Prostate gland (tissue), 2 donors: ENCODE measurements at regions not wholly inside any gene's neighbourhood (a gene's known extent, or its start where the extent isn't known, plus 50 kb on each side); places are given as distances from the start of the nearest gene placed in this dataset.
"Not testable (repeated sequence)": the region's sequence is repeated elsewhere in the genome, so short reads cannot be mapped to it uniquely, and the experiment has no call there.

Experiments
- DNase-seq: peaks from one replicate; pipeline ENCODE4 v3.0.0-alpha.2; 2019; ENCODE audit warnings: low spot score
- H3K27ac ChIP-seq, 2 donors: fragments of 200-600 bp; sonication (generic); 2 replicates each; pipeline ENCODE4 v1.5.1; 2017 to 2019
- H3K27me3 ChIP-seq: fragments of 200-600 bp; sonication (generic); replicated peaks from 2 replicates; pipeline ENCODE4 v1.5.1; 2019; ENCODE audit not compliant: insufficient read depth
- H3K36me3 ChIP-seq, 2 donors: fragments of 200-600 bp; sonication (generic); 1 replicate in 1 of 2; 2 replicates in 1 of 2; pipeline versions ENCODE4 v1.5.1 to v1.8.1; 2017 to 2019
- H3K4me1 ChIP-seq: fragments of 200-600 bp; sonication (generic); replicated peaks from 2 replicates; pipeline ENCODE4 v1.5.1; 2019
- H3K4me3 ChIP-seq, 2 donors: fragments of 200-600 bp; sonication (generic); 2 replicates each; pipeline ENCODE4 v1.5.1; 2017 to 2019
- H3K9me3 ChIP-seq: fragments of 200-600 bp; sonication (generic); 2 replicates; pipeline ENCODE4 v1.5.1; 2017
- WGBS: methylation state at CpG from one replicate; pipeline ENCODE4 v1.1.5; 2018; 5-methylcytosine and 5-hydroxymethylcytosine counted together
- intact Hi-C: fragments of 100-400 bp; cut with DNase I; formaldehyde crosslinking; loops from one replicate; pipeline ENCODE4 v1.14.2; 2022

- H3K9me3 ChIP-seq, H3K27ac ChIP-seq, H3K4me3 ChIP-seq, H3K4me1 ChIP-seq, H3K36me3 ChIP-seq, intact Hi-C loops, H3K27me3 ChIP-seq: not testable (repeated sequence)
- DNase-seq = peak; percentile 50
- 76% methylated on average over 54 of the region's 79 CpGs for WGBS
These were observed 269.9 kb downstream of the OR4F29 start for GRCh38 chr1:181247-182216.

DNA sequence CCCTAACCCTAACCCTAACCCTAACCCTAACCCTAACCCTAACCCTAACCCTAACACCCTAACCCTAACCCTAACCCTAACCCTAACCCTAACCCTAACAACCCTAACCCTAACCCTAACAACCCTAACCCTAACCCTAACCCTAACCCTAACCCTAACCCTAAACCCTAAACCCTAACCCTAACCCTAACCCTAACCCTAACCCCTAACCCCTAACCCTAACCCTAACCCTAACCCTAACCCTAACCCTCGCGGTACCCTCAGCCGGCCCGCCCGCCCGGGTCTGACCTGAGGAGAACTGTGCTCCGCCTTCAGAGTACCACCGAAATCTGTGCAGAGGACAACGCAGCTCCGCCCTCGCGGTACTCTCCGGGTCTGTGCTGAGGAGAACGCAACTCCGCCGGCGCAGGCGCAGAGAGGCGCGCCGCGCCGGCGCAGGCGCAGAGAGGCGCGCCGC is 270.7 kb downstream of the OR4F29 start:
- peak; percentile 4 for DNase-seq
- H3K9me3 ChIP-seq, H3K27me3 ChIP-seq, H3K36me3 ChIP-seq, H3K4me1 ChIP-seq, H3K27ac ChIP-seq, H3K4me3 ChIP-seq, intact Hi-C loops: not testable (repeated sequence)
- WGBS = 89% methylated on average over 23 of the region's 28 CpGs

- WGBS = no CpG with 5 or more reads among the region's 4 CpGs
- H3K27ac ChIP-seq, H3K36me3 ChIP-seq, H3K9me3 ChIP-seq, H3K27me3 ChIP-seq, DNase-seq, H3K4me3 ChIP-seq, H3K4me1 ChIP-seq, intact Hi-C loops: not testable (repeated sequence)
These were observed 312.6 kb downstream of the OR4F29 start for GRCh38 chr1:138842-139241.

DNA sequence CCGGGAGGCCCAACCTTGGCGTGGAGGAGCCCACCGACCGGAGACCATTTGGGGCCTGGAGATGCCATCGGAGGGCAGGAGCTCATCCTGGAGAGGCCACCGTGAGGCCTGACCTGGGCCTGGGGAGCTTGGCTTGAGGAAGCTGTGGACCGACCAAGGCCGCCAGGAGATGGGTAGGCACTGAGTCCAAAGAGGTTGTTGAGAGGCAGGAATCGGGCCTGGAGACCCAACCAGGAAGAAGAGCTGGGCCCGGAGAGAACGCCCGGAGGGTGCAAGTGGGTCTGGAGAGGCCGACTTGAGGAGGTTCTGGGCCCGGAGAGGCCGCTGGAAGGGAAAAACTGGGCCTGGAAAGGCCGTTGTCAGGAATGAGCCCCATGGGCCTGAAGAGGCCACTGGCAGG is 313.8 kb downstream of the OR4F29 start:
- not testable (repeated sequence) for DNase-seq

DNA sequence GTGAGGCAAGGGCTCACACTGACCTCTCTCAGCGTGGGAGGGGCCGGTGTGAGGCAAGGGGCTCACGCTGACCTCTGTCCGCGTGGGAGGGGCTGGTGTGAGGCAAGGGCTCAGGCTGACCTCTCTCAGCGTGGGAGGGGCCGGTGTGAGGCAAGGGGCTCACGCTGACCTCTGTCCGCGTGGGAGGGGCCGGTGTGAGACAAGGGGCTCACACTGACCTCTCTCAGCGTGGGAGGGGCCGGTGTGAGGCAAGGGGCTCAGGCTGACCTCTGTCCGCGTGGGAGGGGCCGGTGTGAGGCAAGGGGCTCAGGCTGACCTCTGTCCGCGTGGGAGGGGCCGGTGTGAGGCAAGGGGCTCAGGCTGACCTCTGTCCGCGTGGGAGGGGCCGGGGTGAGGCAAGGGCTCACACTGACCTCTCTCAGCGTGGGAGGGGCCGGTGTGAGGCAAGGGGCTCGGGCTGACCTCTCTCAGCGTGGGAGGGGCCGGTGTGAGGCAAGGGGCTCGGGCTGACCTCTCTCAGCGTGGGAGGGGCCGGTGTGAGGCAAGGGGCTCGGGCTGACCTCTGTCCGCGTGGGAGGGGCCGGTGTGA is 315.0 kb downstream of the OR4F29 start:
- H3K4me3 ChIP-seq, DNase-seq, intact Hi-C loops, H3K27ac ChIP-seq, H3K9me3 ChIP-seq, H3K27me3 ChIP-seq, H3K36me3 ChIP-seq, H3K4me1 ChIP-seq: not testable (repeated sequence)
- WGBS = 100% methylated on average over 23 of the region's 34 CpGs

More for the DNA sequence above, 313.8 kb downstream of the OR4F29 start:
- H3K9me3 ChIP-seq, H3K27me3 ChIP-seq, H3K4me1 ChIP-seq, intact Hi-C loops, H3K4me3 ChIP-seq, H3K27ac ChIP-seq, H3K36me3 ChIP-seq: not testable (repeated sequence)
- WGBS = no CpG with 5 or more reads among the region's 16 CpGs

GRCh38 chr1:134936-135335 is 316.5 kb downstream of the OR4F29 start:
- H3K4me1 ChIP-seq, H3K27me3 ChIP-seq, H3K4me3 ChIP-seq, H3K36me3 ChIP-seq, intact Hi-C loops, DNase-seq, H3K27ac ChIP-seq, H3K9me3 ChIP-seq: not testable (repeated sequence)
- WGBS = 96% methylated on average over 17 of the region's 21 CpGs

DNA sequence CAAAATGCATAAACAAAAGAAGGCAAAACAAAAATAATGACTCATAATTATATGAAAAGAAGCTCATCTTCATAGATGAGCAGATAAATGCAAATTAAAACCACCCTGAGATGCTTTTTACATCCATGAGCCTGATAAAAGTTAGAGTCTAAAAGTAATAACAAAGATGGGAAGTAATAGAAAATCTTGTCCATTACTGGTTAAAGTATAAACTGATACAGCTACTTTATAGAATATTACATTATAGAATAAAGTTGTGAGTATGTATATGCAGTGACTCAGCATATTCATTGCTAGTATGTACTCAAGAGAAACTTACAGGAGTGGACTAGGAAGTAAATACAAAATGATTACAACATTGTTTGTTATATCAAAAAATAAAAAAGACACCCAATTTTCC is 333.0 kb downstream of the OR4F29 start:
- intact Hi-C loops, H3K4me3 ChIP-seq, H3K4me1 ChIP-seq, H3K36me3 ChIP-seq, DNase-seq, H3K27ac ChIP-seq, H3K9me3 ChIP-seq, H3K27me3 ChIP-seq: not testable (repeated sequence)

DNA sequence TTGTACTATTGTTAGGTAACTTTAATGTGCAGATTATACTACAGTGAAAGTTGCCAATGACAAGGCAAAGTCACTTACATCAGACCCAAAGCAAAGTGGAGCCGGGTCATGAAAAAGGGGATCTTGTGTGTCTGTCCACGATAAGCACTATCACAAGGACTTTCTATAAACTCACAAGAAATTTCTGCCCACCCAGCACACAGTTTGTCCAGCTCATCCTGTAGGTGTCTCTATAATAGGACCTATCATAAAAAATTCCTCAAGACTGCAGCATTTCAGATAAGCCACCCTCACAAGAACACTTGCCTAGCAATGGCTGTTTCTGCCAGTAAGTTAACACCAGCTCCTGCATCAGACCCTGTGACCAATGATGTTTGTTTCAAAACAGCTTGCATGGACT is 335.9 kb downstream of the OR4F29 start:
- 50% methylated on average over 1 of the region's 2 CpGs for WGBS
- DNase-seq, H3K4me1 ChIP-seq, H3K36me3 ChIP-seq, H3K27me3 ChIP-seq, H3K27ac ChIP-seq, H3K4me3 ChIP-seq, intact Hi-C loops, H3K9me3 ChIP-seq: not testable (repeated sequence)

DNA sequence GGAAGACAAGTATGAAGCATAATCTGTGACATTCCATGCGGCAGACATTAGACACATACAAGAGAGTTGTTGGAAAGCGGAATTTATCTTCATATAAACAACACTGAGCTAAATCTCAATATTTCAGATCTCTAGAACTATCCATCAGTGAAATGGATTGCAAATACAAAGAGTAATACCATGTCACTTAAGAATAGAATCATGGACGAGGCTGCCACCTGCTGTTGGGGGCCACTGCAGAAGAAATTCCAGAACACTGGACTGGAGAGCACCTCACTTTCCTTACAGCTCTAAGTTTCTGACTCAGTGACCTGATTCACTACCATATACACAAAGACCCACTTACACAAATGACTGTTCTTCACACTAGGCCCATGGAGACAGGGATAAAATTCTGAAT is 346.7 kb downstream of the OR4F29 start:
- WGBS = 17% methylated on average over 1 of the region's 3 CpGs
- H3K27me3 ChIP-seq, H3K9me3 ChIP-seq, H3K27ac ChIP-seq, H3K4me3 ChIP-seq, H3K4me1 ChIP-seq, intact Hi-C loops, DNase-seq, H3K36me3 ChIP-seq: not testable (repeated sequence)

- 0% methylated on average over 1 of the region's 3 CpGs for WGBS
These were observed 352.0 kb downstream of the OR4F29 start for GRCh38 chr1:99481-99880.

GRCh38 chr1:98811-99210 is 352.7 kb downstream of the OR4F29 start:
- H3K27me3 ChIP-seq, DNase-seq, H3K4me1 ChIP-seq, H3K27ac ChIP-seq, intact Hi-C loops, H3K36me3 ChIP-seq, H3K4me3 ChIP-seq, H3K9me3 ChIP-seq: not testable (repeated sequence)
- WGBS = no CpG with 5 or more reads among the region's 1 CpG

More at GRCh38 chr1:99481-99880, 352.0 kb downstream of the OR4F29 start:
- intact Hi-C loops, H3K4me3 ChIP-seq, H3K4me1 ChIP-seq, H3K27ac ChIP-seq, H3K27me3 ChIP-seq, H3K36me3 ChIP-seq, DNase-seq, H3K9me3 ChIP-seq: not testable (repeated sequence)

- H3K27ac ChIP-seq, H3K36me3 ChIP-seq, H3K9me3 ChIP-seq, intact Hi-C loops, H3K4me3 ChIP-seq, DNase-seq, H3K27me3 ChIP-seq, H3K4me1 ChIP-seq: not testable (repeated sequence)
- WGBS = no CpG with 5 or more reads among the region's 4 CpGs
These were observed 360.2 kb downstream of the OR4F29 start for GRCh38 chr1:91279-91678.
